ENCODE measurements at regions not wholly inside any gene's neighbourhood (a gene's known extent, or its start where the extent isn't known, plus 50 kb on each side); places are given as distances from the start of the nearest gene placed in this dataset.

GRCh38 chr4:83989835-83990234, 453.9 kb downstream of the GPAT3 start:
- TF ChIP-seq POLR2A (IDR thresholded peaks at IDR 0.05) (no peak), CTCF (IDR thresholded peaks at IDR 0.05) (no peak), EP300 (IDR thresholded peaks at IDR 0.05) (no peak)

Data from tibial nerve (tissue), 4 donors.